GM23248 (cell line): ENCODE measurements at regions not wholly inside any gene's neighbourhood (a gene's known extent, or its start where the extent isn't known, plus 50 kb on each side); places are given as distances from the start of the nearest gene placed in this dataset.
"Not testable (repeated sequence)": the region's sequence is repeated elsewhere in the genome, so short reads cannot be mapped to it uniquely, and the experiment has no call there.

ENCODE experiments used
- DNase-seq: peaks from one replicate; pipeline ENCODE4 v3.0.0-alpha.2; 2015
- H2AFZ ChIP-seq: fragments of 200-600 bp; sonication (generic); 2 replicates; pipeline ENCODE4 v1.6.1; 2016; ENCODE audit warnings: antibody characterized with exemption
- H3F3A ChIP-seq: fragments of 200-600 bp; sonication (generic); 2 replicates; pipeline ENCODE4 v1.6.1; 2016; ENCODE audit warnings: mild to moderate bottlenecking, antibody characterized with exemption, mixed run types; ENCODE audit not compliant: insufficient read depth
- H3K27ac ChIP-seq: fragments of 200-600 bp; sonication (generic); 2 replicates; pipeline ENCODE4 v1.5.1; 2016; ENCODE audit warnings: mild to moderate bottlenecking
- H3K27me3 ChIP-seq: fragments of 200-600 bp; sonication (generic); replicated peaks from 2 replicates; pipeline ENCODE4 v1.6.1; 2016; ENCODE audit warnings: mild to moderate bottlenecking; ENCODE audit not compliant: insufficient read depth
- H3K36me3 ChIP-seq: fragments of 200-600 bp; sonication (generic); 2 replicates; pipeline ENCODE4 v1.6.1; 2016; ENCODE audit warnings: low read depth, mild to moderate bottlenecking
- H3K4me1 ChIP-seq: fragments of 200-600 bp; sonication (generic); 2 replicates; pipeline ENCODE4 v1.6.1; 2016; ENCODE audit warnings: mild to moderate bottlenecking; ENCODE audit not compliant: insufficient read depth
- H3K4me2 ChIP-seq: fragments of 200-600 bp; sonication (generic); one replicate; pipeline ENCODE4 v1.6.1; 2016; ENCODE audit warnings: mild to moderate bottlenecking; ENCODE audit not compliant: unreplicated experiment
- H3K4me3 ChIP-seq: fragments of 200-600 bp; sonication (generic); 2 replicates; pipeline ENCODE4 v1.5.1; 2016; ENCODE audit warnings: mild to moderate bottlenecking
- H3K79me2 ChIP-seq: fragments of 200-600 bp; sonication (generic); 2 replicates; pipeline ENCODE4 v1.6.1; 2016; ENCODE audit warnings: mild to moderate bottlenecking; ENCODE audit not compliant: insufficient read depth
- H3K9ac ChIP-seq: fragments of 200-600 bp; sonication (generic); 2 replicates; pipeline ENCODE4 v1.6.1; 2016; ENCODE audit warnings: mild to moderate bottlenecking
- H3K9me2 ChIP-seq: fragments of 200-600 bp; sonication (generic); 2 replicates; pipeline ENCODE4 v1.6.1; 2016; ENCODE audit warnings: mixed run types, mild to moderate bottlenecking, moderate library complexity; ENCODE audit not compliant: insufficient read depth
- H3K9me3 ChIP-seq: fragments of 200-600 bp; sonication (generic); one replicate; pipeline ENCODE4 v1.6.1; 2017; ENCODE audit warnings: low read depth
- H4K20me1 ChIP-seq: fragments of 200-600 bp; sonication (generic); 2 replicates; pipeline ENCODE4 v1.6.0; 2016; ENCODE audit not compliant: insufficient read depth
- WGBS, 2 experiments: methylation state at CpG; one replicate each; pipeline ENCODE4 v1.1.6; 2015 to 2017; ENCODE audit warnings: low lambda C conversion rate in 2 of 2, low coverage in 1 of 2; ENCODE audit errors: missing lambda C conversion rate in 2 of 2; 5-methylcytosine and 5-hydroxymethylcytosine counted together
- in situ Hi-C: fragments of 300-500 bp; cut with MboI; formaldehyde crosslinking; loops from 2 replicates; pipeline ENCODE4 v1.15.0; 2020

DNA sequence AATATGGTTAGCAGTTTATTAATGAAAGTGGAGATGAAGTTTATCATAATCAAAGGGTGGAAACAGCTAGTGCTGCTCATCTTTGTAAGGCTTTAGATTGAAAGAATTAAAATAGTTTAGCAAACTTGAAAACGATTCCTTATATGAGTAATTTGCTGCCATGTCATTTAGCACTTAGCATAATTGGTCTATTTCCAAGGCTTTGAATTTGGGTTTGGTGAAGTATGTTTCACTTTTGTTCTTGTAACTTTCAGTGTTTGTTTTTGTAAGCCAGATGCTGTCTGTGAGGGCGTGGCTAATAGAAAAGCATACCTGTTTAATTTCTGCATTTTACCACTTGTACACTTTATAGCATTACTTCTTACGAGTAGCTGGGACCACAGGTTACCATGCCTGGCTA is 109.5 kb downstream of the LAT start:
- H3K9ac ChIP-seq, H3K4me1 ChIP-seq, in situ Hi-C loops, H3K27ac ChIP-seq, H3K9me3 ChIP-seq, DNase-seq, H3F3A ChIP-seq, H4K20me1 ChIP-seq, H3K36me3 ChIP-seq, H3K9me2 ChIP-seq, H3K4me3 ChIP-seq, H3K4me2 ChIP-seq, H2AFZ ChIP-seq, H3K27me3 ChIP-seq, H3K79me2 ChIP-seq: not testable (repeated sequence)
- 11% methylated on average over 3 of the region's 3 CpGs for WGBS, 2 experiments

DNA sequence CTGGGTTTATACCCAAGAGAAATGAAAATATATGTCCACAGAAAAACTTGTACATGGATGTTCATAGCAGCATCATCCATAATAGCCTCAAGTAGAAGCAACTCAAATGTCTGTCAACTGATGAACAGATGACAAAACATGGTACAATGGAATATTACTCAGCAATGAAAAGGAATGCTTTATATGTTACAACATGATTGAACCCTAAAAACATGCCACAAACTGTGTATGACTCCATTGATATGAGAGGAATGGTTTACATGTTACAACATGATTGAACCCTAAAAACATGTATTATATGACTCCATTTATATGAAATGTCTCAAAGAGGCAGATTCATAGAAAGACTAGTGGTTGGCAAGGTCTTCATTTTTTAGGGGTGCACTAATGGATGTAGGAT is 104.8 kb downstream of the LAT start:
- H3K9ac ChIP-seq, H3K4me3 ChIP-seq, H3K27me3 ChIP-seq, H2AFZ ChIP-seq, H4K20me1 ChIP-seq, H3K27ac ChIP-seq, DNase-seq, in situ Hi-C loops, H3K79me2 ChIP-seq, H3K9me2 ChIP-seq, H3K4me2 ChIP-seq, H3K4me1 ChIP-seq, H3F3A ChIP-seq, H3K36me3 ChIP-seq, H3K9me3 ChIP-seq: not testable (repeated sequence)

DNA sequence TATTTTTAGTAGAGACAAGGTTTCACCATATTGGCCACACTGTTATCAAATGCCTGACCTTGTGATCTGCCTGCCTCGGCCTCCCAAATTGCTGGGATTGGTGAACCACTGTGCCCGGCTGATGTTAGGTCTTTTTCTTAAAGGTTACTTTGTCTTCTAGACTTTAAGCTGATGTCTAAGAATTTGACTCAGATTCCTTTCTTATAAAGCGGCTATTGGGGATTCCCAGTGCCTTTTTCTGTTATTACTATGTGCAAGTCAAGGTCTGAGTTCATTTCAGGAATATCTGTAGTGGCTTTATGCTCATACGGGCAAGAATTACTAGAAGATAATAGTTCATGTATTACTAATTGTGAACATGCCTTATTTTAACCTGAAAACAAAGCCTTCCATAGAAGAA is 102.8 kb downstream of the LAT start:
- H3K79me2 ChIP-seq, H3F3A ChIP-seq, H3K4me3 ChIP-seq, H3K36me3 ChIP-seq, H2AFZ ChIP-seq, H3K4me1 ChIP-seq, DNase-seq, H3K4me2 ChIP-seq, H3K27ac ChIP-seq, H3K9me3 ChIP-seq, H4K20me1 ChIP-seq, H3K9ac ChIP-seq, H3K27me3 ChIP-seq, H3K9me2 ChIP-seq, in situ Hi-C loops: not testable (repeated sequence)
- 85 to 86% methylated on average over 4 of the region's 4 CpGs for WGBS, 2 experiments

DNA sequence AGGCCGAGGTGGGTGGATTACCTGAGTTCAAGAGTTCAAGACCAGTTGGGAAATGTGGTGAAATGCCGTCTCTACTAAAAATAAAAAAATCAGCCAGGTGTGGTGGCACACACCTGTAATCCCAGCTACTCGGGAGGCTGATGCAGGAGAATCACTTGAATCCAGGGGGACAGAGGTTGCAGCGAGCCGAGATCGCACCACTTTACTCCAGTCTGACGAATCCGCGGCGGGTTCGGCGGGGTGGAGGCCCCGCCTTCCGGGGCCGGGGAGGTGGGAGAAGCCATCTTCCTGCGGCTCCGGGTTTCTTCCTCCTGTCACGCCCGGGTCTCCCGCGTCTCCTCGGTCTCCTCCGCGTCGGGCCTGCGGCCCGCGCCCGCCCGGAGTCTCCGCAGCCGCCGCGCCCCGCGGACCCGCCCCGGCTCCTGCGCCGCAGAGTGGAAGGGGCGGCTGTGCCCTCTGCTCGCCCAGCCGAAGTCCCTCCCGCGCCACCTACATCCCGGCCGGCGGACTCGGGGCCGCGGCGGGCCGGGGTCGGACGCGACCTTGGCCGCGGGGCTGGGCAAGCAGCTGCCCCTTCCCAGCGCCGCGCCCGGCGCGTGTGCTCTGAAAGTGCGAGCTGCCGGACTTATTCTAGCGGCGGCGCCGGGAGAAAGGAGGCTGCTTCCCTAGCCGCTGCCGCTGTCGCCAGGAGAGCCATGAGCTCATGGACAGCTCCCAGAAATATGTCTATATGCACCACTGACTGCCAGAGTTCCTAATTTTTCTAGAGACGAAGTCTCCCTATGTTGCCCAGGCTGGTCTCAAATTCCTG is 97.2 kb downstream of the LAT start:
- in situ Hi-C loops, H4K20me1 ChIP-seq, H3F3A ChIP-seq, H3K9me3 ChIP-seq, H3K9me2 ChIP-seq, H3K36me3 ChIP-seq, H3K4me1 ChIP-seq, H3K27ac ChIP-seq, H3K79me2 ChIP-seq, H3K27me3 ChIP-seq: not testable (repeated sequence)
- WGBS, 2 experiments, result 5 to 6% methylated on average over 16 of the region's 74 CpGs
- Histone ChIP-seq H3K4me2 (peak overlapping the region; percentile 68), H2AFZ (peak overlapping the region; percentile 75), H3K4me3 (peak overlapping the region; percentile 64), H3K9ac (peak overlapping the region; percentile 52)
- DNase-seq, result peak; percentile 56

DNA sequence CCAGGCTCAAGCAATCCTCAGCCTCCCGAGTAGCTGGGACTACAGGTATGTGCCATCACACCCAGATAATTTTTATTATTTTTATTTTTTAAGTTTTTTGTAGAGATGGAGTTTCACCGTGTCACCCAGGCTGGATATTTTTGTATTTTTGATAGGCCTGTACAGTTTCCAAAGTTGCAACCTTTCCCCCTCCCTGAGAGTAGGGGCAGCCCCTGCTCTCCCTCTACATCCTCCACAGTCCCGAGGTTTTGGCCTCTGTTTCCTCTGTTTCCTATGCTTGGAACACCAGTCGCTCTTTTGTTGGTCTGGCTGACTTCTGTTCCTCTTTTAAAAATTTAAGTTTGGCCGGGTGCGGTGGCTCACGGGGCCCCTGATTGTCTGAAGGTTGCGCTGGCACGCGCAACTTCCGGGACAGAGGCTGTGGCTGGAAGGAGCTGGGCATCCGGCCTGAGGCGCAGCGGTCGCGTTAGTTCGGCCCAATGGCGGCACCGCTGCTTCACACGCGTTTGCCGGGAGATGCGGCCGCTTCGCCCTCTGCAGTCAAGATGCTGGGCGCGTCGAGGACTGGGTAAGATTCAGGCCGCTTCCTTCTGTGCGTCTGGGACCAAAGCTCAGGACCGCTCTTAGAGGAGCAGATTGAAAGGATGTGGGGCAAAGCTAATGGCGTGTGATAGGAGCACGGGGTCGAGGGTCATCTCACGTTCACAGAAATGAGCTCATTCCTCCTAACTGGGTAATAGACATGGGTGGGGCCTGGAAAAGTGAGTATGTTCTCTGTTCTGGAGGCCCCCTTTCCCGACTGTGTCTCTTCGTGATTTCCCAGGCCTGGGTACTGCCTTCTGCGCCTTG is 89.9 kb downstream of the LAT start:
- H3K36me3 ChIP-seq, H3F3A ChIP-seq, H3K9me3 ChIP-seq, H4K20me1 ChIP-seq, H3K9me2 ChIP-seq, H3K79me2 ChIP-seq, H3K4me1 ChIP-seq, in situ Hi-C loops, H3K27ac ChIP-seq, H3K27me3 ChIP-seq: not testable (repeated sequence)
- Histone ChIP-seq H3K4me2 (peak overlapping the region; percentile 62), H2AFZ (peak overlapping the region; percentile 94), H3K9ac (peak overlapping the region; percentile 64), H3K4me3 (peak overlapping the region; percentile 61)
- peak; percentile 53 for DNase-seq
- WGBS, 2 experiments, result 18 to 23% methylated on average over 30 to 38 of the region's 38 CpGs

DNA sequence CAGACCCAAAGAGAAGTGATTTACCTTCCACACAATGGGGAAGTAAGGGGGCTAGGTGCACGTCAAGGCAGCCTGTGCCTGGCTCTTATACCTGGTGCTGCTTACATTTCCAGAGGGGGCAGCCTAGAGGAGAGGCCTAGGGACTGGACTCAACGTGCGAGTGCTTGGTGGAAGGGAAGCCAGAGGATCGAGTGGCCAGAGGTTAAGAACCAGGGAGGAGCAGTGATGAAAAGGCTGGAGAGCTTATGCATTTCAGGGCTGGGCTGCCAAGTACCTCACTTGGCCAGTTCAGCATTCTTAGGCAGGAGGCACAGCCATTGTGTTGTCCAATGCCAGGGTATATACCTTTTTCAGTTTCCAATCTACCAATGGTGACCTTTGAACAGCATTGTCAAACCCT is 77.4 kb downstream of the LAT start:
- not testable (repeated sequence) for H3K4me2 ChIP-seq

DNA sequence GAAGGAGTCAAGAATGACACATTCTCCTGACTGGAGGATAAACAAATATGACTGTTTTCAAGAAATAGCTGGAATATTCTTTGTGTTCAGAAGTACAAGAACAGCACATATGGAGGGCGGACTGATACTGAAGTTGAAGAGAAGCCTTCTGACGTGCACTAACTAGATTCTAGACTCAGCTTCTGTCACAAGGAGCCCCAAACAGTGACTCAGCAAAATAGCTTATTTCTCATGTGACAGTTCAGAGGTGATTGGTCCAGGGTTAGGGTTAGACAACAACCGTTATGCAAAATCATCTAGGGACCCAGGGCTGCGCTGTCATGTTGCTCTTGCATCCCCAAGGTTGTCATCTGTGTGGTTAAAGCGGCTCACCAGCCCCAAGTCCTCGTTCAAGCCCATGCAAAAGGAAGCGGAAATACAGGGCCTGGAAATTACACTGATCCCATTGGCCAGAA is 76.6 kb downstream of the LAT start:
- H3K9me3 ChIP-seq, H3F3A ChIP-seq, H3K4me3 ChIP-seq, H4K20me1 ChIP-seq, H3K27ac ChIP-seq, in situ Hi-C loops, H3K4me2 ChIP-seq, H3K4me1 ChIP-seq, DNase-seq, H3K9ac ChIP-seq, H3K9me2 ChIP-seq, H3K36me3 ChIP-seq, H3K27me3 ChIP-seq, H3K79me2 ChIP-seq, H2AFZ ChIP-seq: not testable (repeated sequence)
- 87 to 96% methylated on average over 3 to 5 of the region's 7 CpGs for WGBS, 2 experiments

More for the DNA sequence above, 77.4 kb downstream of the LAT start:
- H3K79me2 ChIP-seq, H3K4me3 ChIP-seq, H4K20me1 ChIP-seq, H3F3A ChIP-seq, in situ Hi-C loops, DNase-seq, H3K9me2 ChIP-seq, H2AFZ ChIP-seq, H3K36me3 ChIP-seq, H3K4me1 ChIP-seq, H3K27me3 ChIP-seq, H3K9me3 ChIP-seq, H3K27ac ChIP-seq, H3K9ac ChIP-seq: not testable (repeated sequence)
- WGBS, 2 experiments, result no CpG with 5 or more reads among the region's 4 CpGs
